PC-9 (cell line): ENCODE measurements at regions not wholly inside any gene's neighbourhood (a gene's known extent, or its start where the extent isn't known, plus 50 kb on each side); places are given as distances from the start of the nearest gene placed in this dataset.

ENCODE experiments used
- BruUV-seq: library from RNA; stranded (reverse); fragments of 400-500 nt; replicated peaks from 2 replicates; lab custom pipeline; 2021; lab: Mats Ljungman, UMichigan
- CTCF ChIA-PET: fragments of 300-600 bp; sonication (Branson Sonifier 250); formaldehyde crosslinking; loops from one replicate; lab custom pipeline; 2022; ENCODE audit warnings: antibody characterized with exemption; lab: Charles Lee
- POLR2A ChIA-PET: fragments of 300-600 bp; sonication (Branson Sonifier 250); formaldehyde crosslinking; loops from one replicate; lab custom pipeline; 2022; ENCODE audit warnings: antibody characterized with exemption; ENCODE audit not compliant: unreplicated experiment; lab: Charles Lee
- DNase-seq, 2 experiments: peaks; one replicate each; pipeline versions ENCODE4 v3.0.0 to v3.0.0-alpha.2; 2015 to 2022; ENCODE audit warnings: mixed read lengths in 1 of 2
- H2AFZ ChIP-seq: fragments of 200-600 bp; sonication (generic); 2 replicates; pipeline ENCODE4 v1.8.1; 2017; ENCODE audit warnings: antibody characterized with exemption
- H3F3A ChIP-seq: fragments of 200-600 bp; sonication (generic); 2 replicates; pipeline ENCODE4 v1.8.1; 2017; ENCODE audit warnings: antibody characterized with exemption, mild to moderate bottlenecking, low read depth; ENCODE audit not compliant: insufficient read depth
- H3K27ac ChIP-seq: fragments of 200-600 bp; sonication (generic); 2 replicates; pipeline ENCODE4 v1.6.1; 2016; ENCODE audit warnings: mixed run types
- H3K27me3 ChIP-seq: fragments of 200-600 bp; sonication (generic); 2 replicates; pipeline ENCODE4 v1.6.1; 2016; ENCODE audit warnings: low read depth, mixed run types; ENCODE audit not compliant: insufficient read depth
- H3K36me3 ChIP-seq: fragments of 200-600 bp; sonication (generic); 2 replicates; pipeline ENCODE4 v1.6.1; 2016; ENCODE audit warnings: low read depth, mixed run types
- H3K4me1 ChIP-seq: fragments of 200-600 bp; sonication (generic); replicated peaks from 2 replicates; pipeline ENCODE4 v1.6.1; 2016; ENCODE audit warnings: mixed run types; ENCODE audit not compliant: insufficient read depth
- H3K4me2 ChIP-seq: fragments of 200-600 bp; sonication (generic); 2 replicates; pipeline ENCODE4 v1.6.1; 2017; ENCODE audit warnings: mixed run types
- H3K4me3 ChIP-seq: fragments of 200-600 bp; sonication (generic); 2 replicates; pipeline ENCODE4 v1.6.1; 2016; ENCODE audit warnings: mixed run types
- H3K79me2 ChIP-seq: fragments of 200-600 bp; sonication (generic); 2 replicates; pipeline ENCODE4 v1.6.1; 2017; ENCODE audit warnings: low read depth, mixed run types
- H3K9me2 ChIP-seq: fragments of 200-600 bp; sonication (generic); 2 replicates; pipeline ENCODE4 v1.8.1; 2017; ENCODE audit warnings: mild to moderate bottlenecking; ENCODE audit not compliant: insufficient read depth
- H3K9me3 ChIP-seq: fragments of 200-600 bp; sonication (generic); 2 replicates; pipeline ENCODE4 v1.8.1; 2016; ENCODE audit warnings: low read depth; ENCODE audit not compliant: insufficient read depth
- H4K20me1 ChIP-seq: fragments of 200-600 bp; sonication (generic); 2 replicates; pipeline ENCODE4 v1.8.1; 2017; ENCODE audit not compliant: insufficient read depth
- CTCF ChIP-seq: fragments of 200-600 bp; sonication (generic); conservative IDR thresholded peaks from 2 replicates; pipeline ENCODE4 v1.6.1; 2017; ENCODE audit warnings: mixed run types, antibody characterized with exemption, mild to moderate bottlenecking, moderate library complexity
- EZH2 ChIP-seq: fragments of 200-600 bp; sonication (generic); IDR thresholded peaks from 2 replicates; pipeline ENCODE4 v1.8.0; 2017; ENCODE audit warnings: antibody characterized with exemption, low read depth
- intact Hi-C: fragments of 100-400 bp; cut with micrococcal nuclease; formaldehyde crosslinking; loops from one replicate; pipeline ENCODE4 v1.10.0; 2022; ENCODE audit not compliant: unreplicated experiment

GRCh38 chr7:67422601-67423000 is 426.0 kb downstream of the TYW1 start:
- Histone ChIP-seq H3F3A (no peaks in the 10 kb centered on the region), H3K27me3 (peaks cover 49% of the 10 kb centered on the region), H2AFZ (no peak overlapping the region), H3K79me2 (no peaks in the 10 kb centered on the region), H3K4me2 (no peak overlapping the region), H3K4me1 (no peaks in the 10 kb centered on the region), H3K9me3 (no peaks in the 10 kb centered on the region), H3K27ac (no peak overlapping the region), H4K20me1 (no peaks in the 10 kb centered on the region), H3K36me3 (no peaks in the 10 kb centered on the region), H3K4me3 (no peak overlapping the region), H3K9me2 (no peaks in the 10 kb centered on the region)
- no peak for DNase-seq
- no TSS peak for BruUV-seq
- POLR2A ChIA-PET: no interaction called here
- CTCF ChIA-PET: no interaction called here
- TF ChIP-seq EZH2: no peak
- no peak for TF ChIP-seq CTCF
- intact Hi-C loops: no loop called here

- Histone ChIP-seq H3K4me2 (no peak overlapping the region), H3K4me1 (no peaks in the 10 kb centered on the region), H3K9me3 (no peaks in the 10 kb centered on the region), H3K27ac (no peak overlapping the region), H3F3A (no peaks in the 10 kb centered on the region), H3K4me3 (no peak overlapping the region), H3K9me2 (no peaks in the 10 kb centered on the region), H3K27me3 (peaks cover 45% of the 10 kb centered on the region), H3K36me3 (no peaks in the 10 kb centered on the region), H3K79me2 (no peaks in the 10 kb centered on the region), H2AFZ (no peak overlapping the region), H4K20me1 (no peaks in the 10 kb centered on the region)
- BruUV-seq: no TSS peak
- POLR2A ChIA-PET: no interaction called here
- CTCF ChIA-PET: interaction anchor here (0.8 kb wide), 1 partner anchor 163 kb away, joined by 3 read pairs; no protein-coding TSS in a partner anchor
- DNase-seq: no peak
- intact Hi-C loops: no loop called here
- no peak for TF ChIP-seq CTCF
- no peak for TF ChIP-seq EZH2
These were observed 426.4 kb downstream of the TYW1 start for GRCh38 chr7:67423065-67423464.

GRCh38 chr7:67426654-67427053 is 430.0 kb downstream of the TYW1 start:
- POLR2A ChIA-PET: no interaction called here
- Histone ChIP-seq H3F3A (no peaks in the 10 kb centered on the region), H3K9me2 (no peaks in the 10 kb centered on the region), H3K27ac (no peak overlapping the region), H3K4me2 (no peak overlapping the region), H3K4me1 (no peaks in the 10 kb centered on the region), H4K20me1 (no peaks in the 10 kb centered on the region), H3K36me3 (no peaks in the 10 kb centered on the region), H2AFZ (no peak overlapping the region), H3K79me2 (no peaks in the 10 kb centered on the region), H3K9me3 (no peaks in the 10 kb centered on the region), H3K27me3 (peaks cover 27% of the 10 kb centered on the region), H3K4me3 (no peak overlapping the region)
- CTCF ChIA-PET: no interaction called here
- DNase-seq: no peak
- no TSS peak for BruUV-seq
- intact Hi-C loops: no loop called here
- no peak for TF ChIP-seq EZH2
- TF ChIP-seq CTCF: no peak
